Endothelial cell of umbilical vein (primary cell): ENCODE measurements at regions not wholly inside any gene's neighbourhood (a gene's known extent, or its start where the extent isn't known, plus 50 kb on each side); places are given as distances from the start of the nearest gene placed in this dataset.

Source experiments
- BruUV-seq: library from RNA; stranded (reverse); fragments of 400-500 nt; replicated peaks from 2 replicates; lab custom pipeline; 2021; lab: Mats Ljungman, UMichigan
- CTCF ChIA-PET: fragments of 300-600, 350-600 bp; sonication (Branson Sonifier 250); formaldehyde crosslinking; loops from one replicate; lab custom pipeline; 2021; ENCODE audit warnings: antibody characterized with exemption, inconsistent platforms; lab: Charles Lee
- POLR2A ChIA-PET: fragments of 300-600, 350-600 bp; sonication (Branson Sonifier 250); formaldehyde crosslinking; loops from one replicate; lab custom pipeline; 2021; ENCODE audit warnings: antibody characterized with exemption, inconsistent platforms; lab: Charles Lee
- DNase-seq: peaks from one replicate; pipeline ENCODE4 v3.0.0-alpha.2; 2011; ENCODE audit warnings: low read depth, low spot score
- FAIRE-seq: peaks from 2 replicates; lab custom pipeline; 2011; peaks lifted over from hg19 to GRCh38; lab: Jason Lieb, UNC
- H2AFZ ChIP-seq: 2 replicates; pipeline ENCODE4 v1.6.0; 2012; ENCODE audit warnings: low read depth, low read length, control low read depth, inconsistent platforms
- H3K27ac ChIP-seq: 2 replicates; pipeline ENCODE4 v1.5.1; 2011; ENCODE audit warnings: low read depth, mild to moderate bottlenecking, control low read depth, low read length, moderate library complexity; ENCODE audit not compliant: insufficient read depth
- H3K27me3 ChIP-seq, 2 experiments: 2 replicates each; pipeline versions ENCODE4 v1.6.0 to v1.6.1; 2011; ENCODE audit warnings: low read length in 2 of 2, mixed read lengths in 1 of 2; ENCODE audit not compliant: control insufficient read depth in 2 of 2, insufficient read depth in 2 of 2
- H3K36me3 ChIP-seq, 2 experiments: 2 replicates in 1 of 2; 3 replicates in 1 of 2; pipeline ENCODE4 v1.5.1; 2011; ENCODE audit warnings: low read length in 2 of 2, mild to moderate bottlenecking in 1 of 2, moderate library complexity in 1 of 2; ENCODE audit not compliant: control insufficient read depth in 2 of 2, insufficient read depth in 2 of 2; ENCODE audit errors: extremely low read depth in 1 of 2
- H3K4me1 ChIP-seq: 3 replicates; pipeline ENCODE4 v1.5.1; 2011; ENCODE audit warnings: mild to moderate bottlenecking, low read length; ENCODE audit not compliant: control insufficient read depth, insufficient read depth; ENCODE audit errors: extremely low read depth
- H3K4me2 ChIP-seq: 2 replicates; pipeline ENCODE4 v1.6.1; 2011; ENCODE audit warnings: low read length, control low read depth, mixed read lengths; ENCODE audit not compliant: insufficient read depth
- H3K4me3 ChIP-seq, 3 experiments: fragments of 200-600 bp in 1 of 3; sonication (generic), shearing (Covaris generic) in 1 of 3; replicated peaks in 1 of 3; 2 replicates each; pipeline ENCODE4 v1.5.1; 2011 to 2016; ENCODE audit warnings: control low read depth in 3 of 3, low read length in 3 of 3, mild to moderate bottlenecking in 2 of 3, inconsistent platforms in 1 of 3, low read depth in 1 of 3, moderate library complexity in 1 of 3; ENCODE audit not compliant: insufficient read depth in 1 of 3
- H3K79me2 ChIP-seq: 2 replicates; pipeline ENCODE4 v1.6.0; 2012; ENCODE audit warnings: low read length, inconsistent platforms; ENCODE audit not compliant: control insufficient read depth, insufficient read depth
- H3K9ac ChIP-seq: replicated peaks from 2 replicates; pipeline ENCODE3; 2011; ENCODE audit warnings: low read length, control low read depth; ENCODE audit not compliant: insufficient read depth; ENCODE audit errors: extremely low read depth
- H3K9me1 ChIP-seq: replicated peaks from 3 replicates; pipeline ENCODE4 v1.6.0; 2011; ENCODE audit warnings: mild to moderate bottlenecking, low read length; ENCODE audit not compliant: control insufficient read depth, insufficient read depth; ENCODE audit errors: extremely low read depth
- H3K9me3 ChIP-seq: replicated peaks from 2 replicates; pipeline ENCODE4 v1.5.1; 2012; ENCODE audit warnings: low read length, inconsistent platforms; ENCODE audit not compliant: control insufficient read depth, insufficient read depth
- H4K20me1 ChIP-seq: replicated peaks from 2 replicates; pipeline ENCODE3; 2011; ENCODE audit warnings: mild to moderate bottlenecking, low read length; ENCODE audit not compliant: control insufficient read depth, insufficient read depth; ENCODE audit errors: extremely low read depth
- CTCF ChIP-seq, 2 donors: IDR thresholded peaks; 1 replicate in 1 of 2; 2 replicates in 1 of 2; pipeline ENCODE4 v1.5.1; 2011; ENCODE audit warnings: low read length in 2 of 2, mild to moderate bottlenecking in 2 of 2, moderate library complexity in 2 of 2, control low read depth in 1 of 2, inconsistent platforms in 1 of 2, low read depth in 1 of 2; ENCODE audit not compliant: insufficient read depth in 1 of 2; ENCODE audit errors: extremely low read depth in 1 of 2
- EZH2 ChIP-seq: IDR thresholded peaks from 2 replicates; pipeline ENCODE4 v1.6.1; 2012; ENCODE audit warnings: borderline replicate concordance, low read depth, mild to moderate bottlenecking, moderate library complexity, low read length, inconsistent platforms; ENCODE audit not compliant: severe bottlenecking
- FOS ChIP-seq: IDR thresholded peaks from 2 replicates; pipeline ENCODE4 v1.6.1; 2011; ENCODE audit warnings: mild to moderate bottlenecking, low read length, moderate library complexity, borderline replicate concordance; ENCODE audit not compliant: insufficient read depth
- GATA2 ChIP-seq: IDR thresholded peaks from 2 replicates; pipeline ENCODE4 v1.7.0; 2011; ENCODE audit warnings: low read depth, mild to moderate bottlenecking, moderate library complexity, mixed read lengths, low read length; ENCODE audit not compliant: insufficient read length, insufficient read depth
- JUN ChIP-seq: IDR thresholded peaks from 2 replicates; pipeline ENCODE4 v1.6.1; 2011; ENCODE audit warnings: borderline replicate concordance, low read depth; ENCODE audit not compliant: insufficient read length, insufficient read depth
- MAX ChIP-seq: IDR thresholded peaks from 2 replicates; pipeline ENCODE4 v1.6.1; 2011; ENCODE audit not compliant: insufficient read depth, insufficient read length
- MYC ChIP-seq: IDR thresholded peaks from one replicate; pipeline ENCODE4 v1.6.1; 2011; ENCODE audit warnings: mild to moderate bottlenecking, low read depth, low read length
- POLR2A ChIP-seq: IDR thresholded peaks from 2 replicates; pipeline ENCODE4 v1.6.1; 2012; ENCODE audit warnings: low read depth, mild to moderate bottlenecking, control low read depth, low read length
- POLR2AphosphoS5 ChIP-seq: IDR thresholded peaks from 2 replicates; pipeline ENCODE4 v1.6.1; 2012; ENCODE audit warnings: low read depth, mild to moderate bottlenecking, control low read depth, low read length, moderate library complexity; ENCODE audit not compliant: insufficient read depth
- dilution Hi-C: fragments of 300-500 bp; cut with MboI; formaldehyde crosslinking; loops from one replicate; pipeline ENCODE4 v1.15.0; 2019; ENCODE audit warnings: low sequenced_read_pairs; ENCODE audit not compliant: extremely low pct_ligation_motif_present
- intact Hi-C: fragments of 100-400 bp; cut with micrococcal nuclease; formaldehyde crosslinking; loops from one replicate; pipeline ENCODE4 v1.10.0; 2022

GRCh38 chr4:123546573-123547060 is 150.0 kb downstream of the SPRY1 start:
- no TSS peak for BruUV-seq
- Histone ChIP-seq H3K4me1 (no peaks in the 10 kb centered on the region), H3K9me3 (no peaks in the 10 kb centered on the region), H3K36me3 (no peaks in the 10 kb centered on the region), H3K4me3 (no peak overlapping the region), H3K9ac (no peak overlapping the region), H3K27me3 (peaks cover 45 to 51% of the 10 kb centered on the region in 2 experiments), H2AFZ (no peak overlapping the region), H3K27ac (no peak overlapping the region), H4K20me1 (no peaks in the 10 kb centered on the region), H3K79me2 (no peaks in the 10 kb centered on the region), H3K4me2 (no peak overlapping the region), H3K9me1 (no peaks in the 10 kb centered on the region)
- POLR2A ChIA-PET = no interaction called here
- intact Hi-C loops (no loop called here), dilution Hi-C loops (no loop called here)
- CTCF ChIA-PET = no interaction called here
- DNase-seq = no peak
- FAIRE-seq = no peak
- TF ChIP-seq MYC (no peak), CTCF (IDR thresholded peaks at IDR 0.05; ENCODE audit: extremely low read depth in 1 of 2, insufficient read depth in 1 of 2, low read depth in 1 of 2, low read length in 2 of 2) (no peak)

GRCh38 chr4:123547216-123548165 is 150.9 kb downstream of the SPRY1 start:
- Histone ChIP-seq H3K79me2 (no peaks in the 10 kb centered on the region), H3K4me3 (no peak overlapping the region), H3K27me3 (peaks cover 52 to 54% of the 10 kb centered on the region in 2 experiments), H3K9me1 (no peaks in the 10 kb centered on the region), H3K36me3 (no peaks in the 10 kb centered on the region), H4K20me1 (no peaks in the 10 kb centered on the region), H3K4me2 (no peak overlapping the region), H3K4me1 (no peaks in the 10 kb centered on the region), H3K27ac (no peak overlapping the region), H3K9ac (no peak overlapping the region), H3K9me3 (no peaks in the 10 kb centered on the region), H2AFZ (no peak overlapping the region)
- ChIA-PET POLR2A (no interaction called here), CTCF (no interaction called here)
- no peak for FAIRE-seq
- intact Hi-C loops (no loop called here), dilution Hi-C loops (no loop called here)
- no peak for DNase-seq
- TF ChIP-seq FOS (no peak), POLR2A (no peak), JUN (no peak), CTCF (IDR thresholded peaks at IDR 0.05; ENCODE audit: extremely low read depth in 1 of 2, insufficient read depth in 1 of 2, low read depth in 1 of 2, low read length in 2 of 2) (no peak), EZH2 (no peak), POLR2AphosphoS5 (no peak), MAX (no peak), GATA2 (no peak), MYC (no peak)
- no TSS peak for BruUV-seq
